HepG2 (cell line): ENCODE measurements at regions not wholly inside any gene's neighbourhood (a gene's known extent, or its start where the extent isn't known, plus 50 kb on each side); places are given as distances from the start of the nearest gene placed in this dataset.

Experiments used
- ARID5B ChIP-seq: IDR thresholded peaks from 2 replicates; pipeline ENCODE4 v1.4.0; 2020; ENCODE audit warnings: mild to moderate bottlenecking, missing genetic modification reagents
- ATF1 ChIP-seq: IDR thresholded peaks from 2 replicates; pipeline ENCODE4 v1.6.1; 2016; ENCODE audit warnings: mild to moderate bottlenecking, control low read depth
- BRD4 ChIP-seq: sonication (generic); formaldehyde crosslinking; IDR thresholded peaks from 2 replicates; pipeline ENCODE4 v1.4.0; 2020; ENCODE audit warnings: missing genetic modification reagents
- ELF4 ChIP-seq: sonication (generic); formaldehyde crosslinking; IDR thresholded peaks from 2 replicates; pipeline ENCODE4 v1.5.0; 2020; ENCODE audit warnings: missing genetic modification reagents, mild to moderate bottlenecking, moderate library complexity, borderline replicate concordance
- HNRNPLL ChIP-seq: fragments of 200-400 bp; formaldehyde crosslinking; IDR thresholded peaks from 2 replicates; pipeline ENCODE4 v1.6.1; 2017; ENCODE audit warnings: mild to moderate bottlenecking, low read depth, low read length; ENCODE audit not compliant: poor library complexity, severe bottlenecking
- JUN ChIP-seq: sonication (generic); formaldehyde crosslinking; IDR thresholded peaks from 2 replicates; pipeline ENCODE4 v1.4.0; 2020; ENCODE audit warnings: mild to moderate bottlenecking, missing genetic modification reagents
- MAFF ChIP-seq: IDR thresholded peaks from 2 replicates; pipeline ENCODE4 v1.6.1; 2011; ENCODE audit warnings: low read depth, low read length, improper control_type of control experiment
- MYNN ChIP-seq: sonication (generic); formaldehyde crosslinking; IDR thresholded peaks from 2 replicates; pipeline ENCODE4 v1.4.0; 2020; ENCODE audit warnings: mild to moderate bottlenecking, low read depth, missing genetic modification reagents
- NFE2 ChIP-seq: sonication (generic); formaldehyde crosslinking; IDR thresholded peaks from 2 replicates; pipeline ENCODE4 v1.4.0; 2020; ENCODE audit warnings: missing genetic modification reagents
- NONO ChIP-seq, 2 experiments: fragments of 450-650 bp in 1 of 2; sonication (generic) in 1 of 2; formaldehyde crosslinking in 1 of 2; IDR thresholded peaks in 1 of 2; conservative IDR thresholded peaks in 1 of 2; 2 replicates each; pipeline versions ENCODE4 v1.6.1 to v1.8.0; 2017 to 2022; ENCODE audit warnings: mild to moderate bottlenecking in 1 of 2, missing genetic modification reagents in 1 of 2, moderate library complexity in 1 of 2
- STAT5B ChIP-seq: sonication (generic); formaldehyde crosslinking; IDR thresholded peaks from 2 replicates; pipeline ENCODE4 v1.4.0; 2020; ENCODE audit warnings: missing genetic modification reagents
- TRIM24 ChIP-seq: sonication (generic); formaldehyde crosslinking; IDR thresholded peaks from 2 replicates; pipeline ENCODE4 v1.8.0; 2022; ENCODE audit warnings: mild to moderate bottlenecking, missing genetic modification reagents
- ZFP82 ChIP-seq: sonication (generic); formaldehyde crosslinking; IDR thresholded peaks from 2 replicates; pipeline ENCODE4 v1.5.1; 2020; ENCODE audit warnings: mild to moderate bottlenecking, missing genetic modification reagents, borderline replicate concordance
- ZFYVE20 ChIP-seq: sonication (generic); formaldehyde crosslinking; IDR thresholded peaks from 2 replicates; pipeline ENCODE4 v1.8.0; 2023; ENCODE audit warnings: low read depth, mild to moderate bottlenecking, moderate library complexity, missing genetic modification reagents, borderline replicate concordance
- ZMYM4 ChIP-seq: sonication (generic); formaldehyde crosslinking; IDR thresholded peaks from 2 replicates; pipeline ENCODE4 v1.8.1; 2023; ENCODE audit warnings: mild to moderate bottlenecking, missing genetic modification reagents
- ZNF235 ChIP-seq: sonication (generic); formaldehyde crosslinking; IDR thresholded peaks from 2 replicates; pipeline ENCODE4 v1.8.1; 2023; ENCODE audit warnings: mild to moderate bottlenecking, missing genetic modification reagents, borderline replicate concordance
- ZNF660 ChIP-seq: sonication (generic); formaldehyde crosslinking; IDR thresholded peaks from 2 replicates; pipeline ENCODE4 v1.5.1; 2020; ENCODE audit warnings: mild to moderate bottlenecking, low read depth, missing genetic modification reagents, borderline replicate concordance
- ZNF772 ChIP-seq: sonication (generic); formaldehyde crosslinking; IDR thresholded peaks from 2 replicates; pipeline ENCODE4 v1.5.0; 2020; ENCODE audit warnings: mild to moderate bottlenecking, missing genetic modification reagents
- ZNF780A ChIP-seq: sonication (generic); formaldehyde crosslinking; IDR thresholded peaks from 2 replicates; pipeline ENCODE4 v1.8.0; 2022; ENCODE audit warnings: mild to moderate bottlenecking, missing genetic modification reagents, moderate library complexity
- ZNF790 ChIP-seq: sonication (generic); formaldehyde crosslinking; IDR thresholded peaks from 2 replicates; pipeline ENCODE4 v1.8.0; 2022; ENCODE audit warnings: missing genetic modification reagents, mild to moderate bottlenecking, borderline replicate concordance
- TF ChIP-seq, protein P1 (sequence below): IDR thresholded peaks from 2 replicates; pipeline ENCODE4 v1.6.1; 2016
- TF ChIP-seq, protein P2 (sequence below): sonication (generic); formaldehyde crosslinking; IDR thresholded peaks from 2 replicates; pipeline ENCODE4 v1.4.0; 2020; ENCODE audit warnings: mild to moderate bottlenecking, low read depth, missing genetic modification reagents
- TF ChIP-seq, protein P3 (sequence below): IDR thresholded peaks from 2 replicates; pipeline ENCODE4 v1.6.1; 2016; ENCODE audit warnings: low read depth, control low read depth

GRCh38 chr10:43863859-43864591, 215.3 kb upstream of the ZNF32 start (continued):
- TF ChIP-seq, protein P1, sequence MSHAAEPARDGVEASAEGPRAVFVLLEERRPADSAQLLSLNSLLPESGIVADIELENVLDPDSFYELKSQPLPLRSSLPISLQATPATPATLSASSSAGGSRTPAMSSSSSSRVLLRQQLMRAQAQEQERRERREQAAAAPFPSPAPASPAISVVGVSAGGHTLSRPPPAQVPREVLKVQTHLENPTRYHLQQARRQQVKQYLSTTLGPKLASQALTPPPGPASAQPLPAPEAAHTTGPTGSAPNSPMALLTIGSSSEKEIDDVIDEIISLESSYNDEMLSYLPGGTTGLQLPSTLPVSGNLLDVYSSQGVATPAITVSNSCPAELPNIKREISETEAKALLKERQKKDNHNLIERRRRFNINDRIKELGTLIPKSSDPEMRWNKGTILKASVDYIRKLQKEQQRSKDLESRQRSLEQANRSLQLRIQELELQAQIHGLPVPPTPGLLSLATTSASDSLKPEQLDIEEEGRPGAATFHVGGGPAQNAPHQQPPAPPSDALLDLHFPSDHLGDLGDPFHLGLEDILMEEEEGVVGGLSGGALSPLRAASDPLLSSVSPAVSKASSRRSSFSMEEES (CRISPR knock-in tag) = peak; percentile 85
- TF ChIP-seq ZMYM4 (CRISPR knock-in tag) (peak; percentile 66), ATF1 (CRISPR knock-in tag) (no peak), ELF4 (no peak), NFE2 (CRISPR knock-in tag) (no peak), STAT5B (no peak), MAFF (no peak), ZFYVE20 (CRISPR knock-in tag) (no peak), ARID5B (CRISPR knock-in tag) (peak; percentile 95), ZNF790 (CRISPR knock-in tag) (no peak), HNRNPLL (no peak), TRIM24 (CRISPR knock-in tag) (no peak), ZNF660 (CRISPR knock-in tag) (no peak), ZNF772 (CRISPR knock-in tag) (no peak; the same call in 1 of the 2 replicates), ZFP82 (CRISPR knock-in tag) (no peak), MYNN (CRISPR knock-in tag) (no peak), JUN (peak; percentile 94), ZNF780A (CRISPR knock-in tag) (no peak), NONO (IDR thresholded peaks at IDR 0.05) (no peak), NONO (CRISPR knock-in tag; conservative IDR thresholded peaks at IDR 0.05) (0 out of 2 replicates have a peak, but pooled peaks have one; percentile 47), ZNF235 (CRISPR knock-in tag) (no peak), BRD4 (CRISPR knock-in tag) (0 out of 2 replicates have a peak, but pooled peaks have one; percentile 28)
- TF ChIP-seq, protein P2, sequence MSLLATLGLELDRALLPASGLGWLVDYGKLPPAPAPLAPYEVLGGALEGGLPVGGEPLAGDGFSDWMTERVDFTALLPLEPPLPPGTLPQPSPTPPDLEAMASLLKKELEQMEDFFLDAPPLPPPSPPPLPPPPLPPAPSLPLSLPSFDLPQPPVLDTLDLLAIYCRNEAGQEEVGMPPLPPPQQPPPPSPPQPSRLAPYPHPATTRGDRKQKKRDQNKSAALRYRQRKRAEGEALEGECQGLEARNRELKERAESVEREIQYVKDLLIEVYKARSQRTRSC (CRISPR knock-in tag) = 0 out of 2 replicates have a peak, but pooled peaks have one; percentile 83
- TF ChIP-seq, protein P3, sequence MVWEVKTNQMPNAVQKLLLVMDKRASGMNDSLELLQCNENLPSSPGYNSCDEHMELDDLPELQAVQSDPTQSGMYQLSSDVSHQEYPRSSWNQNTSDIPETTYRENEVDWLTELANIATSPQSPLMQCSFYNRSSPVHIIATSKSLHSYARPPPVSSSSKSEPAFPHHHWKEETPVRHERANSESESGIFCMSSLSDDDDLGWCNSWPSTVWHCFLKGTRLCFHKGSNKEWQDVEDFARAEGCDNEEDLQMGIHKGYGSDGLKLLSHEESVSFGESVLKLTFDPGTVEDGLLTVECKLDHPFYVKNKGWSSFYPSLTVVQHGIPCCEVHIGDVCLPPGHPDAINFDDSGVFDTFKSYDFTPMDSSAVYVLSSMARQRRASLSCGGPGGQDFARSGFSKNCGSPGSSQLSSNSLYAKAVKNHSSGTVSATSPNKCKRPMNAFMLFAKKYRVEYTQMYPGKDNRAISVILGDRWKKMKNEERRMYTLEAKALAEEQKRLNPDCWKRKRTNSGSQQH (CRISPR knock-in tag) = 0 out of 2 replicates have a peak, but pooled peaks have one; percentile 8
